NCI-H748 treated with DMSO at 0.1 percent for 48 hours (cell line): ENCODE measurements at regions not wholly inside any gene's neighbourhood (a gene's known extent, or its start where the extent isn't known, plus 50 kb on each side); places are given as distances from the start of the nearest gene placed in this dataset.

Source experiments
- DNase-seq: peaks from one replicate; lab custom pipeline; 2025; lab: John Stamatoyannopoulos, UW

DNA sequence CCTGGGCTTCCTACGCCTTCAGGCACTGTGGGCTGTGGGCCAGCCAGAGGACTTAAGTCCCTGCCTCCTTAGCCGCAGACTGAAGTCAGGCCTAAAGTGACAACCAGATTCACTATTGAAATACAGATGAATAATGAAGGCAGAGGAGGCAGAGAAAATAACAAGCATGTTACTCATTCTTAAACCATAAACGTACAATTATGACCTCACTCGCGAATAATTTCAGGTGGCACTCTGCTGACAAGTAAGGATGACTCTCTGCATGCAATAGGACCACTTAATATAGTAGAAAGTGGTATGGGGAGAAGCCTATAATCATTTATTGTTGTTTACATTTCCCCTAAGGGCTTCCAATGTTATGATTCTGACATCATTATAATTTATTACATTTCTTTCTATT, 409.2 kb upstream of the FGF13 start:
- DNase-seq = no peak

DNA sequence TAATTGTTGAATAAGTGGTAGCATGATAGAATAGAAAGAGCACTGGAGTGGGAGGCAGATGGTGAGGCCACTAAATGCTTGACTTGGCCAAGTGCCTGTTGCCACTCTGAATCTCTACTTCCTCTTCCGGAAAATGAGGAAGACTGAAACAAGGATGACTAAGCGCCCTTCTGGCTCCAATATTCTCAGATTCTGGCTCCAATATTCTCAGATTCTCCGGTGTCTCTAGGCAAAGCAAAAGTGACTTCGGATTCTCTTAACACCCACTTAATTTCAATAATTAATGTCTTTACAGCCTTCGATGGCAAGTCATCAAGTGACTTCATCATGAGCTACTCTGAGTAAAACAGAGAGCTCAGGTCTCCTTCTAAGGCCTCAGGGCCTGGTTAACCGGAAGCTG, 402.2 kb upstream of the FGF13 start:
- no peak for DNase-seq

DNA sequence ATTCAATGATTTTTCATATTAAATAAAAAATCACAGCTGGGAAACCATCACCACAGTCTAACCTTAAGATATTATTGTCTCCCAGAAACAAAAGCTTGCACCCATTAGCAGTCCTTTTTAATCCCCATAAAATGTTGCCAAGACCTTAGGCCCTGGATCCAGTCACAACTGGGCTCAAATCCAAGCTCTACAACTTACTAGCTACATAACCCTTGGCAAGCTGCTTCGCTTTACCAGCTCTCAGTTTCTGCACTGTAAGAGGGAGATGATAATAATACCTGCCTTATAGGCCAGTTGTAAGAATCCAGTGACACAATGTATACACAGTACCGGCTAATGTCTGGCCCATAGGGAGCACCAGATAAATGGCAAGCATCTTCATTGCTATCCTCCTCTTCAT, 400.9 kb upstream of the FGF13 start:
- DNase-seq = no peak

DNA sequence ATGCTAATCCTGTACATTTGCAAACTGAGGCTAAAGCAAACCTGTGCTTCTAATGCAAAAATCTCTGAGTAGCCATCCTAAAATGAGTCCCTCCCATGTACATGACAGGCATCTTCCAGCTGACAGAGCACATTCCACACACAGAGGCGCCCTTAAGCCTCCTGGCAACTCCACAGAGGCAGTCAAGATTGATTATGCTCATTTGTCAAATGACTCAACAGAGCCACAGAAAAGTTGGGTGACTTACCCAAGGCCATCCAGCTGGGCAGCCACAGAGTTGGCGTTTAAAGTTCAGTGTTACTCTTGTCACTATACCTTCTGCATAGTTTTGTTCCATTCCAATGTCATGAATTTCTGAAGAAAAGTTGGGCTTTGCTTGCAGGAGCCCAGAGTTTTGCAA, 394.6 kb upstream of the FGF13 start:
- DNase-seq = no peak

DNA sequence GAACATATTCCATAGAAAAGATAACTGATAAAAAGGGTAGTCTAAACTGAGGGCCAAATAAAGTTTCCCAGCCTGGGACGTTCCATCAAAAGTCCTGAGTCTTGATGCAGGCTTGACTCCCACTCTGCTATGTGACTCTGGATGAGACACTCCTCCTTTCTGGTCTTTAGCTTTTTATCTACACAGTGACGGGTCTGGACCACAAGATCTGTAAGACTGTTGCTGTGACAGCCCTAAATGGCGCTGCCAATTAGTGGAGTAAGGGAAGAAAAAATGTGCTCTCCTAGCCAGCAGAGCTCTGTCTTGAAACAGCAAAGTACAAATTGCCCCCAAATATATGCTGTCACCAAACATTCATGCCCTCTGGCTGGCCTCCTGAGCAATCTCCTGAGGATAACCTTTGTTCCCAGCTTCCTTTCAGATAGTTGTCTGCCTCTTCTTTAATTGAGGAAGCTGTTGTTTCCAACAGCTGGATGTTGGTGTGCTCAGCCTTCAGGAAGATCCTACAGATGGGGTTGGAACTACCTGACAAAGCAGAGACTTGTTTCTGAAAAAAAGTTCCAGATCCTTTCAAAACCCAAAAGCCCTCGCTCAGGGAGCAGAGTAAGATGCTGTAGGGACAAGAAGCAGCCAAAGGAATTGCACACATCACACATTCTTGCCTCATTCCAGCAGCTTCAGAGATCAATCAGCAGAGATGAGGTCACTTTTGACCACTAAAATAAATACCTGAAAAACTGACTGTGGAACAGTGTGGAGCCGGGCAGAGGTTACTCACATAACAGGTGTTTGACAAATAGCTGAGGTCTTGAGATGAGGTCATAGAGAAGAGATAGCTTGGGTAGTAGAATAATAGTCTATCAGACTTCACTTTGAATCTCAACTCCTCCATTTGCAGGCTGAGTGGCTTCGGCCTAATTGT, 383.4 kb upstream of the FGF13 start:
- no peak for DNase-seq

DNA sequence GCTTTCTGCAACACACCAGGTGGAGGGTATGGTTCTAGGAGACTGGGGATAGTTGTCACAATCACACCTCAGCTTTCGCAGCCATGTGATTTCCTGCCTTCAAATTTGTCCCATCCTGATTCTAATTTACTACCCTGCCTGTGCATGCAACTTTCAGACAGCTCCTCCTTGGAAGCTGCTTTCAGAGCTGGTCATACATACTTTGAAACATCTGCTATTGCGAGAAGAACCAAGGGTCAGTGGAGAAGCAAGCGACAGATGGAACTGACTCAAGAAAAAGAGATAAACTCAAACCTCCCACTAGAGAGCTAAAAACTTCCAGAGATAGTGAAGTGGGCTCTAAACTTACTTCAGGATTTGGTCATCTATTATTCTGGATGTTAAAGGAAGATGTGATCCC, 381.7 kb upstream of the FGF13 start:
- no peak for DNase-seq

DNA sequence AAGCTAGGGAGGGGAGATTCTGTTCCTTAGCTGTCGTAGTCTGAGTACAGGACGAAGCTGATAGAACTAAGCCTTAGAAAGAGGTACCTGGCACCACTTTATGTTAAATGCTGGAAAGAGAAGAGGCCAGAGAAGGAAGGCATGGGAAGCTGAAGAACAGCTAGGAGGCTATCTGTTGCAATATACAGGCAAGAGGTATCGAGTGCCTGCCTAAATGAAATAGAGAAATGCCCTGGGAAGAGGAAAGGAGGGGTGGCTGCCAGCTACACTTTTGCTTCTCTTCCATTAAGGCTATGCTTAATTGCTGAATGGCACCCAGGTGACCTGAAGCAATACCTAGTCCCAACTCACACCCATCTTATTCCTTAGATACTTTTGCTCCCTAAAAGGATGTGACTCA, 380.4 kb upstream of the FGF13 start:
- DNase-seq = no peak

DNA sequence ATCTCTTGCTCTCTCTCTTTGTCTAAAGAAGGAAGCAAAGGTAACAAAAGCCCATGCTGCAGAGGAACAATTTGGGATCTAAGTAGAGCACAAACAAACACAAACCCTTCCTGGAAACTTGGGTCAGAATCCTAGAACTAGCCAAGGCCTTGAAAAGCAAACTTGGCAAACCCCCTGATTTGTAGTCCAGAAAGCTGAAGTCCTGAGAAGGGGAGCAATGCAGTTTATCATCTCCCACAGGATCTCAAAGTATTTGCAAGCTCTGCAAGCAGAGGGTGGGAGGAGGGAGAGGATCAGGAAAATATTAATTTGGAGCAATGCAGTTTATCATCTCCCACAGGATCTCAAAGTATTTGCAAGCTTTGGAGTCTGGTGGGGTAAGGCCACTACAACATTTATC, 379.5 kb upstream of the FGF13 start:
- DNase-seq = no peak

DNA sequence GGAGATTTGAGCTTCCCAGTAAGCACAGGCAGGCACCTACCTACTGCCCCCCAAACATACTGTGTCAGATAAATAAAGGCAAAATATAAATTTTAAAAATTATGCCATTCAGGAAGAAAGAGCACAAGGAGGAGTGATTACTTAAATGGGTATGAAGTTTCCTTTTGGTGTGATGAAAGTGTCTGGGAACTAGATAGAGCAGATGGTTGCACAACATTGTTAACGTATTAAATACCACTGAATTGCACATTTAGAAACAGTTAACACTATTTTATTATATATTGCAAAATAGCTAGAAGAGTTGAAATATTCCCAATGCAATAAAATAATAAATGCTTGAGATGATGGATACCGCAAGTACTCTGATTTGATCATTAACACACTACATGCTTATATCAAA, 374.7 kb upstream of the FGF13 start:
- no peak for DNase-seq

DNA sequence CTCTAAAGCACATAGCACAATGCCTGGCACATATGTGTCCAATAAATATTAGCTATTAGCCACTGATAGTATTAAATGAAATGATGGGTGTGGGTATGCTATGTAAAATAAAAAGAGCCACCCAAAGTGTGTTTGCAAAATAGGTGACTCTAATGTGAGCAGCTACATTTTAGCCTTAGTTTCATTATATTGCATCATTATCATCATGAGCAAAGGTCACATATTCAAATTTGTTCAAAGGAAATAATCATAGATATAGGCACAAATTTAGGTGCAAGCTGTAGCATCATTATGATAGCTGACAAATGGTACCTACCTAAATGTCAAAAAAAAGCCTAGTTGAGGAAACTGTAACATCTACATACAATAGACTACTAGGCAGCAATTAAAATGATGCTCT, 373.9 kb upstream of the FGF13 start:
- DNase-seq = no peak

DNA sequence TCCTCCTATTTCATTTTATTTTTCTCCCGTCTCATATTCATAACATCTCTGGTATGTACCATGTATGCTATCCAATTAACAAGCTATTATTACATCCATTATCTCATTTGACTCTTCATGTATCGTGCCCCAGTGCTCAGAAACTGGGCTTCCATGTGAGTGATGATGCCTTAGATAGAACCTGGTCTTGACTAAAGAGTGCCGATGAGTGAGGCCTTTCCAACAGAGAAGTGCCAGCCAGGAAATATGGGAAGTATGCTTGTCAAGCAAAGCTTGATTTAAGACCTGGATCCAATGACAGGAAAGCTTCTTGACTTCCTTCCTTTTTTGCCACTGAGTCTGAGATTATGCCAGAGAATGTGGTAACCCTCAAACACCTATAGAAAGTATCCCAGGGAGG, 371.7 kb upstream of the FGF13 start:
- no peak for DNase-seq

DNA sequence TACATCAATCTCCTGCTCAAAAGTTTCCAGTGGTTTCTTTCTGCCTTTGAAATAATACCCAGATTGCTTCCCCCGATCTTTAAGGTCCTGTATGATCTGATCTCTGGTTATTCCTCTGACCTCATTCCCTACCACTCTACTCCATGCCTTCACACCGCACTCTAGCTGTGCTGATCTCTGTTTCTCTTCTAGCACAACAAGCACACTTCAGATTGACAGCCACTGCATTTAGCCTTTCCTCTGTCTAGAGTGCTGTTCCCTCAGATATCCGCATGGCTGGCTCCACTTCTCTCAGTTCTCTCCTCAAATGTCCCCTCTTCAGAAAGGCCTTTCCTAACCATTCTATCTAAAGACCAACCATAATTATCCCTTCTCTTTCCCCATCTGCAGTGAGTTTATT, 370.4 kb upstream of the FGF13 start:
- DNase-seq = no peak

DNA sequence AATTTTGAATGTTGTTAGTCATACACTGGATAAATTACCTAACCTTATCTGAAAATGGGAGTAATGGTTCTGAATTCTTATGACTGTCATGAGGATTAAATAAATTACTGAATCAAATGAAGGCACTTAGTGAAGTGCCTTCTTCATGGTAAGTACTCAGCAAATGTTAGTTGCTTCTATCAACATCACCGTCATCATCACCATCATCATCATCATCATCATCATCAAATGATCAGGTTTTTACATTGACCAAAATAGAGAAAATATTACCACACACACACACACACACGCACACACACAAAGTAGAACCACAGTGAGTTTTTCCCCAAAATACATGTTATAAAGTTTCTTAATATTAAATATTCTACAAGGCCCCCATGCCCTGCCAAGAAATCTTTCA, 368.3 kb upstream of the FGF13 start:
- DNase-seq = no peak

DNA sequence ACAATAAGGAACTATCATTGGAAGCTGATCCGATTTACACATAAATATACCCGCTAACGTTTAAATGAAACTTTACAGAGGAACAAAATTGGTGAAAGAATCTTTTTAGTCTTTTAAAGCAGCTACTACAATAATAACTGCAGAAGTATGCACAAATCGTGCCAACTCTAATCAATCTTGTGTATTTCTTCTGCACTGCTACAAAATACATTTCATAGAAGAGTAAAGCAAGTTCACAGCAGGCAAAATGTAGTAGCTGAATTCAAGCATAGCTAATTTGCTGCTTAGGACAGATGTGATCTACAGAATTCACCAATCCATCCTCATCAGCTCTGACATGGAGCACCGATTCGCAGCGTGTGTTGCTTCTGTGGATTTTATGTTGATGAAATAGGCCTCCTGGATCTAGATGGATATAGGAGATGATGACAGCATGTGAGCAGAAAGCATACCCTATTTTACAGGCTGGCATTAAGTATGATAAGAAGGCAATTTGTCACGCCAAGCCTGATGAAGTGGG, 367.3 kb upstream of the FGF13 start:
- no peak for DNase-seq

DNA sequence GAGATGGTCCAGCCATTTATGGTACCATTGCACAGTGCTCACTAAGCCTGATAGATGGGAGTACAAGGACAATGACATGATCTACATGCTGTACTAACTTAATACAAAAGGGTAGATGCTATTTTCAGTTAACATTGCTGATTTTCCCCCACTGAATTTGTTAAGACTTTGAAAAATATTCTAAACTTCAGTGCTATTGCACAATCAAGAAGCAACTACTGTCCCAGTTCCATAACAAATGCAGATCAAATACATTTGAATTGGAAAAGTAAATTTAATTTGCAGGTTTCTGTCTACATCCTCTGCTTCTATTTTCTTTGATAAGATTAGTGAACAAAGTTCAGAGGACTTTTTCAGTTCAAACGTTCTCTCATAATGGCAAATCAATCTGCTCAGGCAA, 366.8 kb upstream of the FGF13 start:
- DNase-seq = no peak

DNA sequence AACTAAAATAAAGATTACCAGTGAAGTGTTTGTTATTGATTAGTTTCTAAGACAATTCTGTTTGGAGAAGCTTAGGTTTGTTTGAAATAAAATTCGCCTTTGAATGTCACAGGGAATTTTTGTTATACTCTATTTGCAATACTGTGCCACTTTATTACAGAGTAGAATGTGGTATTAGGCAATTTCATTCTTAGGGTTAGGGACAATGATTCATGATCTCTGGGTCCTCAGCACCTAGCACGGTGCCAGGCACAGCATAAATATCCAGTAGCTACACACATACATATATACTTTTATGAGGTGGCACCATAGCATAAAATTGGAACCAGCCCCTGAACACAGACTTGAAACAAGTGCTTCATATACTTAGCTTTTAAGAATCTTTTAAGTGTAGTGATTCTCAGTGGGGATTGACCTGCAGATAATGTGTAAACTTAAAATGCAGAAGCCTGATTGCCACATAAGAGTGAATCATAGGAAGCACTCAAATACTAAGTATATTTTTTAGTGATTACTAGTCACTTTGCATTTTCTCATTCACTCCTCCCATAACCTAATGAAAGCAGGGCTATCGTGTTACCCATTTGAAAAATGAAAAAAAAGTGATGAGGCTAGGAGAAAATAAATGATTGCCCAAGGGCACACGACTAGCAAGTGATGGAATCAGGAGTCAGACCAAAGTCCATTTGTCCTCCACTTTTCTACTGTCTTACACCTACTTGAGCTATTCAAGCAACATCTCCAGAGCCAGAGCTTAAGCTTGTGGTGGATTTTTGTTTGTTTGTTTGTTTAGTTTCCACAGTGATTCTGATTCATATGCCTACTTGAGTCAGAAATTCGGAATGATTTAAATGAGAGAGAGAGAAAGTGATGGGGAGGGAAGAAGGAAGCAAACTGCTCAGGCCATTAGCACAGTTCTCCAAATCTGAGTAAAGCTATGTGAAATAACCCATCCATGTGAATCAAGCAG, 366.0 kb upstream of the FGF13 start:
- no peak for DNase-seq

DNA sequence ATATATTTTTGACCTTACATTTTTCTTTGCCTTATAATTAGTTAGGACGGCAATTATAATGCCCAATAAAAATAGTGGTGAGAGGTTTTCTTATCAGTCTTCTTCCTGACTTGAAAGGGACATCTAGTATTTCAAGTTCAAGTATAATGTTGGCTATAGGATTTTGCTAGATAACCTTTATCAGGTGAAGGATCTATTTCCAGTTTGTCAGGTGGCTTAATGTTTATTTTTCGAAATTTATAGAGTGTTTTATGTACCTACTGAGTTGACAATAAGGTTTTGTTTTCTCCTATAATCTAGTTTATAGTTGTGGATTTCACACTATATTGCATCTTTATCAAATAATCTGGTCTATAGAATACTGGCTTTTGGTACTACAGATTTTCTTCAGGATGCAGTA, 351.8 kb upstream of the FGF13 start:
- DNase-seq = no peak

DNA sequence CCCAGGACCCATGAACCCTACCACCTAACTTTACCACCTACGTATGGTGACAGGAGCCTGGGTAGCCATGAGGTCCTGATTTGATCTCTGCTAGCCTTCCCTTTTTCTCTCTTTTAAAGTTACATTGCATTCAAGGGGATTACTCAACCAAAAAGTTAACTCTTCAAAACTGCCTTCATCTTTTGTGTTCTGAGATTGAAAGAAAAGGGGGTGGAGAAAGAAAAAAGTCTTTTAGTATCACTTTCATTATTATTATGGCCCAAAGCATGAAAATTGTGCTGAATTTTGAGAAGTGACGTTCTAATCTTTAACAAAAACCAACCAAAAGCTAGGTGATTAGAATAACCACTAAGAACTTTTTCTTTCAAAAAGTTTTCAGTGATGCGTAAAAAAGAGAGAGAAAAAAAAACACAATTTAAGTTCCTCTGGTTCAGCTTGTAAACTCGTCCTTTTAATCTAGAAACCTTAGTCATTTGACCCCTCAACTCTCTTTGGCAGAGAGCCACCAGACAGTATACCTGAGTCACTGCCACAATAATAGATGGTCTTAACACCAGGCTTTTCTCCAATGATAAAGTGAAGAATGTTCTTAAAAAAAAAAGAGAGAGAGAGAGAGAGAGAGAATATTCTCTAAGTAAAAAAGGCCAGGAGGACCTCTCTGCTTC, 347.4 kb upstream of the FGF13 start:
- no peak for DNase-seq

DNA sequence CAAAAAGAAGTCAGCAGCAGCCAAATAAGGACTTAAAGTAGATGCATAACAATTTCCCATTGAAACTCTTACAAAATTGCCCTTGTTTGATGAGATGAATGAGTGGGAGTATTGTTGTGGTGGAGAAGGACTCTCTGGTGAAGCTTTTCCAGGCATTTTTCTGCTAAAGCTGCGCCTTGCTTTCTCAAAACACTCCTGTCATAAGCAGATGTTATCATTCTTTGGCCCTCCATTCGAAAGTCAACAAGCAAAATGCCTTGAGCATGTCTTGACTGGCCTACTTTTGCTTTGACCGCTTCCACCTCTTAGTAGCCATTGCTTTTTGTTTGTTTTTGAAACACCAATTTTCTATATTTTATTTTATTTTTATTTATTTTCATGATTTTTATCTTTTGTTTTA, 340.9 kb upstream of the FGF13 start:
- no peak for DNase-seq

DNA sequence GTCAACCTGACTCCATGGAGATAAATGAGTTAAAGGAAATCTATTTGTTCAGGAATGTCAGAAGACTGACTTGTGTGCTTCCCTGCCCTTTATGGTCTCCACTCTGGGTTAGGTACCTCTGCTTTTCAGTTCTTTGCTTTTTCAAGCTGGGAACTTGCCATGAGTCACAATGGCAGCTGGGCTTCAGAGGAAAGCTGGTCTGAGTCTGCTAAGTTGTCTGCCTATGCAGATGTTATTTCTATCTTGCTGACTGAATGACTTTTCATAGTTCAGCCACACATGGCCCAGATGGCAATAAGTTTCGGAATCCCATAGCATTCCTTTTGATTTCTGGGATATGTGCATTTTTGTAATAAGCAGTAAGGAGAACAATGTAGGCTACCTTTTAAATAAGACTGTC, 337.9 kb upstream of the FGF13 start:
- no peak for DNase-seq

DNA sequence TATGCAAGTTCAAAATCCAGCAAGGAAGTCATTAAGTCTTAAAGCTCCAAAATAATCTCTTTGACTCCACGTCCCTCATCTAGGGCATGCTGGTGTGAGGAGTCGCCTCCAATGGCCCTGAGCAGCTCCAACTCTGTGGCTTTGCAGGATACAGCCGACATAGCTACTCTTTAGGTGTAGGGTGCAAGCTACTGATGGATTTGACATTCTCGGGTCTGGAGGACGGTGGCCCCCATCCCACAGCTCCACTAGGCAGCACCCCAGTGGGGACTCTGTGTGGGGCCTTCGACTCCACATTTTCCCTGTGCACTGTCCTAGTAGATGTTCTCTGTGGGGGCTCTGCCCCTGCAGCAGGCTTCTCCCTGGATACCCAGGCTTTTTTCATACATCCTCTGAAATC, 333.2 kb upstream of the FGF13 start:
- DNase-seq = no peak

DNA sequence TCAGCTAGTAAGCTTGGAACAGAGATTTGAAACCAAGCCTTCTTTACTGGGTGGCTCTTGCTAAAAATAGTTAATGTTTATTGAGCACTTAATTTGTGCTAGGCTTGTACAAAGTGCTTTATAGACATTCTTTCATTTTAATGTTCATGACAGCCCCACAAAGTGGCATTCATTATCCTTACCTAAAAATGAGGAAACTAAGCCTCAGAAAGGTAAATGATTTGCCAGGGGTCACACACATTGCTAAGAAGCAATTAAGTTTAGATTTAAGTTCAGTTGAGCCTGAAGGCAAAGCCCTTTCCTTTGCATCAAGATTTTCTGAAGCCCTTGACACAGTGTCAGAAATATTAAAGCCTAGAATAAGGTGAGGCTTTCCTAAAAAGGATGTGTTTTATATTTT, 327.5 kb upstream of the FGF13 start:
- DNase-seq = no peak
